ENCODE measurements at regions not wholly inside any gene's neighbourhood (a gene's known extent, or its start where the extent isn't known, plus 50 kb on each side); places are given as distances from the start of the nearest gene placed in this dataset.

DNA sequence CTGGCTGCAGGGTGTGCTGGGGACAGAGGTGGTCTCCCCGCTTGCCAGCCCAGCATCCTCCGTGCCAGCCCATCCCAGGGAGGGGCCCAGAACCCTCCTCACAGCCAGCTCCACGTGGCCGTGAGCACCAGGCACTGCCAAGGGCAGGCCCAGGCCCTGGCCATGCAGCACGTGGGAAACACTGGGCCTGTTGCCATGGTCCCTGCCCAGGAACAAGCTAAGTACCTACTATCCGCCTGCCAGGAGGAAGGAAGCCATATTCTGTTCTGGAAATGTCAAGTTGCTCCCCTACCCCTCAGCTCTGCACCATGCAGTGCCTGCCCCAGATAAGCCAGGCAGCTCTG lies 250.6 kb downstream of the CYP26B1 start:
- TF ChIP-seq, protein P1, sequence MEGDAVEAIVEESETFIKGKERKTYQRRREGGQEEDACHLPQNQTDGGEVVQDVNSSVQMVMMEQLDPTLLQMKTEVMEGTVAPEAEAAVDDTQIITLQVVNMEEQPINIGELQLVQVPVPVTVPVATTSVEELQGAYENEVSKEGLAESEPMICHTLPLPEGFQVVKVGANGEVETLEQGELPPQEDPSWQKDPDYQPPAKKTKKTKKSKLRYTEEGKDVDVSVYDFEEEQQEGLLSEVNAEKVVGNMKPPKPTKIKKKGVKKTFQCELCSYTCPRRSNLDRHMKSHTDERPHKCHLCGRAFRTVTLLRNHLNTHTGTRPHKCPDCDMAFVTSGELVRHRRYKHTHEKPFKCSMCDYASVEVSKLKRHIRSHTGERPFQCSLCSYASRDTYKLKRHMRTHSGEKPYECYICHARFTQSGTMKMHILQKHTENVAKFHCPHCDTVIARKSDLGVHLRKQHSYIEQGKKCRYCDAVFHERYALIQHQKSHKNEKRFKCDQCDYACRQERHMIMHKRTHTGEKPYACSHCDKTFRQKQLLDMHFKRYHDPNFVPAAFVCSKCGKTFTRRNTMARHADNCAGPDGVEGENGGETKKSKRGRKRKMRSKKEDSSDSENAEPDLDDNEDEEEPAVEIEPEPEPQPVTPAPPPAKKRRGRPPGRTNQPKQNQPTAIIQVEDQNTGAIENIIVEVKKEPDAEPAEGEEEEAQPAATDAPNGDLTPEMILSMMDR (IDR thresholded peaks at IDR 0.05; ENCODE audit: insufficient read depth, low read length): no peak
- TF ChIP-seq POLR2AphosphoS5 (IDR thresholded peaks at IDR 0.05; ENCODE audit: low read depth): no peak
- no peak for TF ChIP-seq REST (IDR thresholded peaks at IDR 0.05; ENCODE audit: insufficient replicate concordance, low read depth)
- no peak for TF ChIP-seq GABPA (IDR thresholded peaks at IDR 0.05; ENCODE audit: low read depth)
- TF ChIP-seq SPI1 (IDR thresholded peaks at IDR 0.05; ENCODE audit: borderline replicate concordance, low read depth): no peak
- no peaks in the 10 kb centered on the region for H3K27me3 ChIP-seq (ENCODE audit: insufficient read depth, poor library complexity, severe bottlenecking)
- no peak overlapping the region for H3K27ac ChIP-seq (replicated peaks)
- H3K4me3 ChIP-seq (replicated peaks; ENCODE audit: insufficient read depth, low read length): no peak overlapping the region
- no peak for DNase-seq (ENCODE audit: low read depth in 1 of 2, low spot score in 1 of 2)

DNA sequence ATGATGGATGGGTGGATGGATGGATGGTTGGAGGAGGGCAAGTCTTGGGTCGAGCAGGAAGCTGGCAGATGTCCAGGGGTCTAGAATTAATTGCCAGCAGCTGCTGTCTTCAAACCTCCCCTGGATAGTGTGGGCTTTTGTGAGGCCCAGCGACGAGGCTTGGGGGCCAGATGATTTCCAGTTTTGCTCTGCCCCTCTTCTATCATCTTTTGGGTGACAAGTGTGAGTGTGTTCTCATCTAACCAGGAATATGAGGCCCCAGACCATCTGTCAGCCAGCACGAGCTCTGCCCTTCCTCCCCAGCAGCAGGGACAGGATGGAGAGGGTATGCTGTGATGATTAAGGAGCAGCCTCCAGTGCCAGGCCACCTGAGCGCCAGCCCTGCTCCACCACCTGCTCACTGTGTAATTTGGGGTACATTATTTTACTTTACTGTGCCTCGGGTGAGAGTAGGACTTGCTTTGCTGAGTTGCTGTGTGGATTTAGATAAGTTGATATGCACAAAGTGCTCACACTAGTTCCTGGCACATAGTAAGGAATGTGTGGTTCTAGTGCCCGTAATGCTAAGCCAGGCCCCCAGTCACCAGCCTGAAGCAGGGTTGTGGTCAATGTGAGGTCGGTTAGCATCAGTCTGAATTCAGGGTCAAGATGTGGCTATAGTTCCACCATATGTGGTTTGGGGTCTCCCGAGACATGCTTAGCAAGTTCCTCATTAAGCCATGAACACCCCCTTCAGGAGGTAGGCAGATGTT lies 251.1 kb downstream of the CYP26B1 start:
- H3K27me3 ChIP-seq (ENCODE audit: insufficient read depth, poor library complexity, severe bottlenecking): no peaks in the 10 kb centered on the region
- no peak overlapping the region for H3K27ac ChIP-seq (replicated peaks)
- H3K4me3 ChIP-seq (replicated peaks; ENCODE audit: insufficient read depth, low read length): no peak overlapping the region
- TF ChIP-seq GABPA (IDR thresholded peaks at IDR 0.05; ENCODE audit: low read depth): no peak
- TF ChIP-seq, protein P1 (IDR thresholded peaks at IDR 0.05; ENCODE audit: insufficient read depth, low read length): no peak
- no peak for TF ChIP-seq REST (IDR thresholded peaks at IDR 0.05; ENCODE audit: insufficient replicate concordance, low read depth)
- TF ChIP-seq POLR2AphosphoS5 (IDR thresholded peaks at IDR 0.05; ENCODE audit: low read depth): no peak
- no peak for TF ChIP-seq SPI1 (IDR thresholded peaks at IDR 0.05; ENCODE audit: borderline replicate concordance, low read depth)
- no peak for DNase-seq (ENCODE audit: low read depth in 1 of 2, low spot score in 1 of 2)

DNA sequence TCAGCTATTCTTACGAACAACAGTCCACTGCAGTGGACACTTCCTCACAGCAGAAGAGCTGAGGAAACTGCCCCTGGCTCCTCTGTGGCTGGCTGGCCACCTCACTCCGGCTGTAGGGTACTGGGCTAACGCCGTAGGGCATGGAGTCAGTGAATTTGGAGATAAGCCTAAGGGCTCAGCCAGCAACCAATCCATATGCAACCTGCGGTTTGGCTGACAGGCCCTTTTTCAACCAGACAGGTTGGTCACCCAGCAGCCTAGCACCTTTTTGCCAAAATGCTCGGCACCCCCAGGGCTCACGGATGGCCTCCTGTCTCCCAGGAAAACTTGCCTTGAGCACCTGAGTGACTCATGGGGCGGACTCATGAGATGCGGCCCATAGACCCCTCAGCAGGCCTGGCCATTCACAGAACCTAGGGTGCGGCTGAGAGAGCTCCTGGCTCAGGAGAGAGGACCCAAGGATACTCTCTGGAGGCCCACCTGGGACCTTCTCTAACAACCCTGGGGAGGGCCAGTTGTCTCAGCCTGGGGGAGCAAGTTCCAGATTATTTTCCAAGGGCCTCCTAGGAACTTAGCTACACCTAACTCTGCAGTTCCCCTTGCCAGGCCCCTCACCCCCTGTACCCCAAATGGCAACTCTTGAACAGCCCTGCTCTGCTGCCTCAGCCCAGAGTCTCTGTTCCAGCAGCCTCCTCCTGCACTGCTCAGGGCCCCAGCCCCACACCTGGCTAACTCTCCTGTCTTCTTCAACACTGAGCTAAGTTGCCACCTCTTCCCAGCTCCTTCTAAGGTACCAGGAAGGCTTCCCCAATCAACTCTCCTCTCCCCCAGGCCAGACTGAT lies 252.1 kb downstream of the CYP26B1 start:
- DNase-seq (ENCODE audit: low read depth in 1 of 2, low spot score in 1 of 2): peak in 1 of 2 experiments; percentile 0
- H3K4me3 ChIP-seq (replicated peaks; ENCODE audit: insufficient read depth, low read length): no peak overlapping the region
- H3K27me3 ChIP-seq (ENCODE audit: insufficient read depth, poor library complexity, severe bottlenecking): no peaks in the 10 kb centered on the region
- TF ChIP-seq REST (IDR thresholded peaks at IDR 0.05; ENCODE audit: insufficient replicate concordance, low read depth) (no peak), POLR2AphosphoS5 (IDR thresholded peaks at IDR 0.05; ENCODE audit: low read depth) (no peak), GABPA (IDR thresholded peaks at IDR 0.05; ENCODE audit: low read depth) (no peak), SPI1 (IDR thresholded peaks at IDR 0.05; ENCODE audit: borderline replicate concordance, low read depth) (no peak)
- TF ChIP-seq, protein P1 (IDR thresholded peaks at IDR 0.05; ENCODE audit: insufficient read depth, low read length): no peak
- no peak overlapping the region for H3K27ac ChIP-seq (replicated peaks)

All from HL-60 (cell line).